HG03520 (cell line): ENCODE measurements at regions not wholly inside any gene's neighbourhood (a gene's known extent, or its start where the extent isn't known, plus 50 kb on each side); places are given as distances from the start of the nearest gene placed in this dataset.

Source experiments
- ATAC-seq: cut with Tn5 transposase; IDR thresholded peaks from one replicate; pipeline ENCODE4 v1.9.1; 2021; ENCODE audit warnings: mild to moderate bottlenecking, moderate library complexity; ENCODE audit not compliant: unreplicated experiment

DNA sequence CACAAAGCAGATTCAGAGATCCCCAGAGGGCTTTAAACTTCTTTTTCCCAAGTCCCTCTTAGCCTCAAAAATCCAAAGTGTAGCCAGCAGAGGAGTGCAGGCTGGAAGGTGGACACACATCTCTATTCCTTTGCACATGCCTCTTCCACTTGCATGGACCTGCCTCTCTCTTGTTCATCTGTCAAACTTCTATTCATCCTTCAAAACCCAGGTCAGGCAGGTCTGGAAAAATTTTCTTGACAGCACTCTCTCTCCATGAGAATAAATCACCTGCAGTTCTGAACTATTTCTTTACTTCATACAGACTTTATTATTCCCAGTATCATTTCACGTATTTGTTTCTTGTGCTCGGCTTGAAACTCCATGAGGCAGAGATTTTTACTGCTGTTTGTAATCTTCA lies 127.5 kb downstream of the SS18 start:
- ATAC-seq: no peak

DNA sequence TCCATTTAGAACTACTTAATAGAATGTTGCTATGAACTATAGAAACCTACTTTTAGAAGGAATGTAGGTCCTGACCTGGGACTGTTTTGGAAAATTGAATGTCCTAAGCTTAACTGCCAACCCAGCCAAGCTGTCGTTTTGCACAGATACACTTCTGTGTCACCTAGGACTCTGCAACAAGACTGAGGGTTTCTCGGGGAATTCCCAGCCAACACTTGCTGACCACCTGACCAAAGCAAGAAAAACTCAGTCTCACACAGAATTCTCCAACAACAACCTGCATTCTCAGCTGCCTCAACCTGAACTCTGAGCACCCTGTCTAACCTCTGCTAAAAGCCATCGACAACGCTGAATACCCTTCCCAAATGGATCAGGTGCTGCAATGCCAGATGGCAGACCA lies 128.2 kb downstream of the SS18 start:
- no peak for ATAC-seq

- no peak for ATAC-seq
These were observed 133.4 kb downstream of the SS18 start for GRCh38 chr18:25957017-25957416.

- no peak for ATAC-seq
These were observed 137.3 kb downstream of the SS18 start for GRCh38 chr18:25953111-25953510.

GRCh38 chr18:25950321-25950720 lies 140.1 kb downstream of the SS18 start:
- no peak for ATAC-seq

DNA sequence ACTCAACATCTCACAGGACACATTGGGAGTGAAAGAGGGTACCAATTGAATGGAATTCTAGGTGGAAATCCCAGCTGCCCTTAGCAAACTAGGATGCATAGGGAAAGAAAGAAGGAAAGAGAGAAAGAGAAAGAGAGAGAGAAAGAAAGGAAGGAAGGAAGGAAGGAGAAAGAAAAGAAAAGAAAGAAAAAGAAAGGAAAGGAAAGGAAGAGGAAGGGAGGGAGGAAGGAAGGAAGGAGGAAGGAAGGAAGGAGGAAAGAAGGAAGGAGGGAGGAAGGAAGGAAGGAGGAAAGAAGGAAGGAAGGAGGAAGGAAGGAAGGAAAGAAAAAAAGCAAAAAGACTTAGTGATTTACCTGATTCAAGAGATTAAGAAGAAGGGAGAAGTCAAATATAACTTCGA lies 143.9 kb downstream of the SS18 start:
- ATAC-seq: no peak

GRCh38 chr18:25935356-25935755 lies 155.1 kb downstream of the SS18 start:
- no peak for ATAC-seq

- ATAC-seq: no peak
These were observed 159.3 kb downstream of the SS18 start for GRCh38 chr18:25931126-25931525.

DNA sequence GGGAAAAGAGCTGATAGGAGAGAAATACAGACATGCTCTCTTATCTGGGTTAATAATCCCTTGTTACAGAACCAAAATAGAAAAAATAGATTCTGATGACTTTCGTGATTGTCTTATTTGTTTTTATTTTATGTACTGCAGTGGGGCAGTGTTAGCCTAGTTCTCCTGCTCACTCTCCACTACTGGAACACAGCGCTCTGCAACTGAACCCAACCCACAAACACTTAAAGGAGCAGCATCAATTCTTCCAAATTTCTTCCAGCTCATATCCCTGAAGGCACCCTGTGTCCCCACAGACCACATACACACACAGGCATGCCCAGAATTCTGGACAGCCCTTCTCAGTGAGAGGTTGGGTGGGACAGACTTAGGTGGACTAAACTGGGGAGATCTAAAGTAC lies 160.6 kb downstream of the SS18 start:
- ATAC-seq: no peak

DNA sequence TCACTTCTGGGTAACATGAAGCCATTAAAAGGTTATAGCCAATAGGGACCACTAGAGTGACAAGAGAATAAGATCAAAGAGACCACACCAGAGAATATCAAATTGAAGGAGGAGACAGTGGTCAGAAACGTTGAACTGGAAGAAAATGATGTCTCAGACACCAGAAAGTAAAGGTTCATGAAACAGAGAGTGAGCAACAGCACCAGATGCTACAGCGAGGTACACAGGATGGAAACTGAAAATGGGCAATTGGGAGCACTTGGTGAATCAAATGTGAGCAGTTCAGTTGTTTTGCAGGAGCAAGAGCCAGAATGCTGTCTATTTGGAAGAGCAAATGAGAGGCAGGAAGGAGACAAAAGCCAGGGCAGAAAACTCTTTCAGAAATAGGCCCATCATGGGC lies 162.6 kb downstream of the SS18 start:
- ATAC-seq: no peak

DNA sequence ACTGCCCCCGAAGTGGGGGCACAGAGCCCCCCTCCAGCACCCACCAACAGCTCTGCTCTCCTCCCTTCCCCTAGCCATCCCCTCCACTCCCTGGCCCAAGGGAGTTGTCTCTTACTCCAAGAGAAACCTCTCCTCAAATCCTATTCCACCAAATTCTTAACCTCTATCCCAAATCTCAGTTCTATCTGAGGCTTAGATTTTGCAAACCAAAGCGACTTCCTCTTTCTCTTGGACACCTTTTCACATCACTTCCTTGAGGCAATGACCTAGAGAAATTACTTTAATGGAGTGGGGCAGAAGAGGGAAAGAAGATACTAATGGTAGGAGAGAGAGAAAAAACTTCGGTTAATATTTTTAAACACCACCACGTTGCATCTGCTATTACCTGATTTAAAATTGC lies 167.2 kb downstream of the SS18 start:
- ATAC-seq: no peak

DNA sequence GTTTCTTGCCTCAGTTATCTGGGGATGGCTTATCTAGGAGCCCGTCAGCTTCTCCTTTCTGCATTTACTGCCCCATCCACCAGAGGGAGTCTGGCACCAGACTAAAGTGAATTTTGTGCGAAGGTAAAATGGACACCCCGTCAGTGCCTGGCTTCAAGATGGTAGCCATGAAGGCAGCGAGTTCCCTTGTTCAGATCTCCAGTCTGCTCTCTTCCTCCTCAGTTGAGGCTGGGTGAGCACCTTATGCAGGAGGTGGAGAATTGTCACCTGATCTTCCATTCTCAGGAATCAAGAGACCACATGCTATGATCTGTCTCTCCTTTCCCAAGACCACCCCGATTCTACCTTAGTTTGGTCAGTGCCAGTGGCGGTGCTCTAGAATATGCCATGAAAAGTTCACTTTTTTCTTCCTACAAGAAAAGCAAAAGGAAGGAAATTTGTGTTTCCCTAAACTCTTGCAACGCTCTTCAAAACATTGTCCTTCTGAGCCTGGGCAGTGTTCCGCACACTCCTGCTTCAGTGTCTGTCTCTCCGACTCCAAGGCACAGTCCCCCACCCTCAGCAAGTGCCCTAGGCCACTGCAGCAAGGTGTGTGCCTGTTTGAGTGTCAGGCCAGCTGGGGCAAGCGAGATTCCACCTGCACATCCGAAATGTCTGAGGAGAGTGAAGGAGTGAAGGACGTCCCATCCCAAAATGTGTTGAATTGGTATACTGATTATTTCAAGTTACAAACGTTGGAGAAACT lies 168.6 kb downstream of the SS18 start:
- peak; percentile 71 for ATAC-seq

DNA sequence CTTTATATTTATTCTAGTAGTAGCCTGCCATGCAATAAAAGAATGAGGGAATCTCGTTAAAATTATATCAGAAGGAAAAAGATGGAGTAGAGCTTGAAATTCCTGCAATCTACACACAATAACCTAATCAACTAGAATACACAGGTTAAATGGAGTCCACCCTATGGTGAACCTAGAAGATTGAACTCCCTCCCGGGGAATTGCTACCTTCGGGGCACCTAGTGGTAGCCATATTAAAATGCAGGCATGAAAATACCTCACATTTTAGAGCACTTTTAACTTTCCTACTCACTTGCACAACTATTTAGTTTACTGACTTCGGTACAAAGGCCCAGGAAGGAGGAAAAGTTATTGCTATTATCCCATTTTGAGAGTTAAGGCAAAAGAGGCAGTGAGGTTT lies 174.5 kb downstream of the SS18 start:
- ATAC-seq: no peak

- ATAC-seq: no peak
These were observed 191.4 kb downstream of the SS18 start for GRCh38 chr18:25898965-25899364.

GRCh38 chr18:25896956-25897355 lies 193.5 kb downstream of the SS18 start:
- no peak for ATAC-seq

GRCh38 chr18:25896178-25896780 lies 194.1 kb downstream of the SS18 start:
- ATAC-seq: peak; percentile 60

DNA sequence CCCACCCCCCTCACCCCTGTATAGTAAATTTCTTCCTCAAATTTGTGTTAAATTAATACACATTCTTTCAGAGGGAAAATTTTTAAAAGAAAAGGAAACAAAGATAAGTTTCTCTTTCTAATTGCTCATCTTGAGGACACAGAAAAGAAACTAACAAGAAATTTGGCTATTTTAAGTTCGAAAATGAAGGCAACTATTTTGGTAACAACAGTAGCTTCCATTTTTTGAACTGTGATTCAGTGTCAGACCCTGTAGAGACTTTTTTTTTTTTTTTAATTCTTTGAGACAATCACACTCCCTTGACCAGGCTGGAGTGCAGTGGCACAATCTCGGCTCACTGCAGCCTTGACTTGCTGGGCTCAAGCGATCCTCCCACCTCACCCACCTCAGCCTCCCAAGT lies 194.9 kb downstream of the SS18 start:
- ATAC-seq: no peak

DNA sequence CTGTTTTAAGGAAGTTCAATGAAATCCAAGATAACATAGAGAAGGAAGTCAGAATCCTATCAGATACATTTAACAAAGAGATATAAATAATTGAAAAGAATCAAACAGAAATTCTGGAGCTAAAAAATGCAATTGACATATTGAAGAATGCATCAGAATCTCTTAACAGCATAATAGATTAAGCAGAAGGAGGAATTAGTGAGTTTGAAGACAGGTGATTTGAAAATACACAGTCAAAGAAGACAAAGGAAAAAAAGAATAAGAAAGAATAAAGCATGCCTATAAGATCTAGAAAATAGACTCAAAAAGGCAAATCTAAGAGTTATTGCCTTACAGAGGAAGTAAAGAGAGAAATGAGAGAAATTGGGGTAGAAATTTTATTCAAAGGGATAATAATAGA lies 204.1 kb downstream of the SS18 start:
- ATAC-seq: no peak

GRCh38 chr18:25883091-25883490 lies 207.3 kb downstream of the SS18 start:
- no peak for ATAC-seq

DNA sequence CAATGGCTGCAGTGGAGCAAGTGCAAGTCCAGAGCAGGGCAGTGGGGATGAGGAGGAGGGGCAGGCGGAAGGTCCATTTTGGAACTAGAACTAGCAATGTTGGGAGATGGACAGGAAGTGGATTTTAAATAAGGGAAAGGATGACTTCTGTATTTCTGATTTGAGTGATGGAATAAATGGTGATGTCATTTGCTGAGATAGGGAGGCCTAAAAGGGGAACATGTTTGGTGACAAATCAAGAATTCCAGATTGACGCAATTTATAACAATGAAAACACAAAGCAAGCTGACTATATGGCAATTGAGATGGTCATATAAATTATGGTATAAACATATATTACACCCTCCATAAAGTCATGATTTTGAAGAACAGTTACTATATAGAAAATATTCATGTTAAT lies 209.3 kb downstream of the SS18 start:
- no peak for ATAC-seq

DNA sequence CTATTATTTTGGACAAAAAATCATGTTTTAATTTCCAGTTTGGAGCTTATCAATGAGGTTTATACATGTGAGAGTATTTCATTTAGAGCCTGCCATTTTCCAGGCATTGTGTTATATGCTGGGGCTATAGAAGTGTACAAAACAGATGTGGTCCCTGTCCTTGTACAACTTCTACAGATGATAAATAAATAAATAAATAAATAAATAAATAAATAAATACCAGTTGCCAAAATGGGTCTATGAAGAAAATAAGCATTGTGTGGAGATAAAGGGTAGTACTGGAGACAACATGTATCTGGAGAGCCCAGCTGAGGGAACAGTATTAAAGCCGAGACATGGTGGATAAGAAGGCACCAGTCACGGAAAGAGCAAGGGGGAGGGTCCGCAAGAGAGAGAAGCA lies 210.0 kb downstream of the SS18 start:
- no peak for ATAC-seq

GRCh38 chr18:25876330-25876948 lies 214.0 kb downstream of the SS18 start:
- ATAC-seq: no peak
